ENCODE measurements at regions not wholly inside any gene's neighbourhood (a gene's known extent, or its start where the extent isn't known, plus 50 kb on each side); places are given as distances from the start of the nearest gene placed in this dataset.

DNA sequence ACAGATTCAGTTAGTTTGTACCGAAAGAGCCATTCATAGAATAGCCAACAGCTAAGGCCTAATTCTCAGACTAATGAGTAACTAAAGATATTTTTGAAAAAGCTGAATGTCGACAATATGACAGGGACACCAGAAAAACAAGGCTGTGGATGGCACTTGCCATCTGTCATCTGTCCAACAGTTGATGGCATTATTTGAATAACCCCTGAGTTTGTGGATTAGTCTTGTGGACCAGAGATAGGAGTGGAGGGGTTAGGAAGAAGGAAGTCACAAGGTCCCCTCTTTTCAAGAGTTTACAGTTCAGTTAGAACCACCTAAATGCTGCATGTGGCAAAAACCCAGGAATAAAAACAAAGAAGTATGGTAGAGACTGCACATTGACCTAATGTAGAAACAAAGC is 356.5 kb upstream of the DUSP10 start:
- H2BK12ac ChIP-seq (ENCODE audit: insufficient read length, low read depth, low read length): no peak overlapping the region
- H3K27ac ChIP-seq (ENCODE audit: insufficient read length, low read depth, low read length): no peak overlapping the region
- no CpG with 5 or more reads among the region's 2 CpGs for WGBS (ENCODE audit: extremely low coverage, insufficient read length, low lambda C conversion rate)
- H3K79me2 ChIP-seq (ENCODE audit: insufficient read depth, low read length): no peaks in the 10 kb centered on the region
- H3K4me1 ChIP-seq (ENCODE audit: insufficient read depth, low read length): peaks cover 9% of the 10 kb centered on the region; the same call in 1 of the 2 replicates
- H4K91ac ChIP-seq (ENCODE audit: insufficient read length, low read depth, low read length): no peak overlapping the region
- no peak overlapping the region for H3K23ac ChIP-seq (ENCODE audit: insufficient read length, low read depth, low read length)
- H3K18ac ChIP-seq (ENCODE audit: insufficient read length, low read depth, low read length): no peak overlapping the region
- peaks cover 0 to 11% of the 10 kb centered on the region in 2 experiments; a peak in 3 of 4 replicates for H3K4me1 Mint-ChIP-seq
- no peaks in the 10 kb centered on the region for H3K9me3 ChIP-seq (ENCODE audit: control insufficient read depth, low read depth, low read length)
- no peak overlapping the region for H2BK5ac ChIP-seq (ENCODE audit: insufficient read length, low read length)
- H4K5ac ChIP-seq (ENCODE audit: insufficient read length, low read depth, low read length): no peak overlapping the region
- no peaks in the 10 kb centered on the region for H3K9me3 Mint-ChIP-seq
- no peaks in the 10 kb centered on the region for H3K79me1 ChIP-seq (ENCODE audit: insufficient read depth, low read depth, low read length, poor library complexity, severe bottlenecking)
- H3K23me2 ChIP-seq (ENCODE audit: insufficient read length, low read depth, low read length, poor library complexity, severe bottlenecking): no peaks in the 10 kb centered on the region
- TF ChIP-seq, protein P1, sequence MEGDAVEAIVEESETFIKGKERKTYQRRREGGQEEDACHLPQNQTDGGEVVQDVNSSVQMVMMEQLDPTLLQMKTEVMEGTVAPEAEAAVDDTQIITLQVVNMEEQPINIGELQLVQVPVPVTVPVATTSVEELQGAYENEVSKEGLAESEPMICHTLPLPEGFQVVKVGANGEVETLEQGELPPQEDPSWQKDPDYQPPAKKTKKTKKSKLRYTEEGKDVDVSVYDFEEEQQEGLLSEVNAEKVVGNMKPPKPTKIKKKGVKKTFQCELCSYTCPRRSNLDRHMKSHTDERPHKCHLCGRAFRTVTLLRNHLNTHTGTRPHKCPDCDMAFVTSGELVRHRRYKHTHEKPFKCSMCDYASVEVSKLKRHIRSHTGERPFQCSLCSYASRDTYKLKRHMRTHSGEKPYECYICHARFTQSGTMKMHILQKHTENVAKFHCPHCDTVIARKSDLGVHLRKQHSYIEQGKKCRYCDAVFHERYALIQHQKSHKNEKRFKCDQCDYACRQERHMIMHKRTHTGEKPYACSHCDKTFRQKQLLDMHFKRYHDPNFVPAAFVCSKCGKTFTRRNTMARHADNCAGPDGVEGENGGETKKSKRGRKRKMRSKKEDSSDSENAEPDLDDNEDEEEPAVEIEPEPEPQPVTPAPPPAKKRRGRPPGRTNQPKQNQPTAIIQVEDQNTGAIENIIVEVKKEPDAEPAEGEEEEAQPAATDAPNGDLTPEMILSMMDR (conservative IDR thresholded peaks at IDR 0.05): no peak
- no peaks in the 10 kb centered on the region for H4K20me1 ChIP-seq (ENCODE audit: control insufficient read depth, insufficient read depth, insufficient read length)
- no peak overlapping the region for H2BK120ac ChIP-seq (ENCODE audit: low read depth, low read length, poor library complexity, severe bottlenecking)
- H3K4ac ChIP-seq (ENCODE audit: low read depth, low read length): no peak overlapping the region
- no peak overlapping the region for H3K27ac Mint-ChIP-seq
- H3K27me3 ChIP-seq (ENCODE audit: insufficient read depth, low read length): no peaks in the 10 kb centered on the region
- H3K9ac ChIP-seq (ENCODE audit: extremely low read depth, insufficient read length, low read length): no peak overlapping the region
- no peak overlapping the region for H2AFZ ChIP-seq (ENCODE audit: low read length)
- H3T11ph ChIP-seq (ENCODE audit: low read length): no peak overlapping the region
- no peak overlapping the region for H3K4me3 Mint-ChIP-seq
- no peak overlapping the region for H3K4me2 ChIP-seq (ENCODE audit: insufficient read depth, insufficient read length, low read length)
- H2AK5ac ChIP-seq (ENCODE audit: insufficient read length, low read length): no peak overlapping the region
- no peak overlapping the region for H2BK20ac ChIP-seq (ENCODE audit: low read depth, low read length, poor library complexity, severe bottlenecking)
- no peak overlapping the region for H3K56ac ChIP-seq (ENCODE audit: insufficient read length, low read depth, low read length)
- H3K14ac ChIP-seq (ENCODE audit: insufficient read depth, low read length): no peak overlapping the region
- no peak overlapping the region for H4K8ac ChIP-seq (replicated peaks; ENCODE audit: insufficient read length, low read depth, low read length)
- H3K27me3 Mint-ChIP-seq (ENCODE audit: low read depth): no peaks in the 10 kb centered on the region
- DNase-seq: no peak
- no peaks in the 10 kb centered on the region for H3K36me3 Mint-ChIP-seq (ENCODE audit: insufficient read depth in 1 of 3, low read depth in 3 of 3)
- H2BK15ac ChIP-seq (ENCODE audit: low read depth, low read length): no peak overlapping the region
